Amygdala (tissue), 56 donors: ENCODE measurements at regions not wholly inside any gene's neighbourhood (a gene's known extent, or its start where the extent isn't known, plus 50 kb on each side); places are given as distances from the start of the nearest gene placed in this dataset.

Source experiments
- DNase-seq, 56 donors: peaks; one replicate each; lab custom pipeline; 2025; lab: John Stamatoyannopoulos, UW

DNA sequence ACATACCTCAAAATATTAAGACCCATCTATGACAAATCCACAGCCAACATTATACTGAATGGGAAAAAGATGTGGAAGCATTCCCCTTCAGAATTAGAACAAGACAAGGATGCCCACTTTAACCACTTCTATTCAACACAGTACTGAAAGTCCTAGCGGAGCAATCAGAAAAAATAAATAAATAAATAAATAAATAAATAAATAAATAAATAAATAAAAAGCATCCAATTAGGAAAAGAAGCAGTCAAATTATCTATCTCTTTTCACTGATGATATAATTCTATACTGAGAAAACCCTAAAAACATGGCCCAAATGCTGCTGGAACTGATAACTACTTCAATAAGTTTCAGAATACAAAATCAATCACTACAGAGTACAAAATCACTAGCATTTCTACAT, 67.5 kb downstream of the PRR32 start:
- DNase-seq = no peak

DNA sequence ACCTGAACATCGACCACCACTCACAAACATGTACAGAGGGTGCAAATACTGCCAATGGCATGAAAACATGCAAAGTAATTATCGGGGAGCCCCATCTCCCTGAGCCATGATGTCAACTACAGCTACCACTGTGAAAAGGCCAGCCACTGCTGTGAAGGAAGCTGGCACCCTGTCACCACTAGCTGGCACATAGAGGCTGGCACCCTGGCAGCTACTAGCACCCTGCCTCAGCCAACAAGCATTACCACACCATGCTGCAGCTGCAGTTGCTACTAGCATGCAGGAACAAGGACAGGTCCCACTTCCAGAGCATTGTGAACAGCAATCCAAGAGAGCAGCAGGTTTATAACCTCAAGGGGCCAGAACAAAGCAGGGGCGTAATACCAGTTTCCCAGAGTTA, 81.4 kb downstream of the PRR32 start:
- DNase-seq = no peak

DNA sequence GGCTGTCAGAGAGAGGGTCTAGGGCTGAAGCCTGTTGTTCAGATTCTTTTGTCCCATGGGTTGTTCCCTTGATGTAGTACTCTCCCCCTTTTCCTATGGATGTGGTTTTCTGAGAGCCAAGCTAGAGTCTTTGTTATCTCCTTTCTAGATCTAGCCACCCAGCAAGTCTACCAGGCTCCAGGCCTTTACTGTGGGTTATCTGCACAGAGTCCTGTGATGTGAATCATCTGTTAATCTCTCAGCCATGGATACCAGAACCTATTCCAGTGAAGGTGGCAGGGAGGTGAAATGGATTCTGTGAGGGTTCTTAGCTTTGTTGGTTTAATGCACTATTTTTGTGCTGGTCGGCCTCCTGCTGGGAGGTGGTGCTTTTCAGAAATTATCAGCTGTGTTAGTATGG, 109.5 kb downstream of the PRR32 start:
- DNase-seq = no peak

DNA sequence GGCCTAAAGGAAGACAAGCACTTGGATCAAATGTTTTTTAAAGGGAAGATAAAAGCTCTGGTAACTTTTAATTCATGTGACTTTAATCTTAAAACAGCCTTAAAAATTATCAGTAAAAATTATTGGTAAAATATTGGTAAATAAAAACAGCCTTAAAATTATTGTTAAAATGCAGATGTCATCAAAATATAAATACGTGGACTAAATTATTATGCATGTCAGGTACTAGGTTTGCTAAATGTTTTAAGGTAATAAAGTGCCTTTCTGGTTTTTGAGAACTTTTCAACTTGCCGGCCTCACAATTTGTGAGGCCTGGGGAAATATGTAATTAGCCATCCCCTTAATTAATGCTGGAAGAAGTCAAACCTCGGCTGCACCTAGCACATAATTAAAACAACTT, 147.7 kb downstream of the PRR32 start:
- DNase-seq = no peak

DNA sequence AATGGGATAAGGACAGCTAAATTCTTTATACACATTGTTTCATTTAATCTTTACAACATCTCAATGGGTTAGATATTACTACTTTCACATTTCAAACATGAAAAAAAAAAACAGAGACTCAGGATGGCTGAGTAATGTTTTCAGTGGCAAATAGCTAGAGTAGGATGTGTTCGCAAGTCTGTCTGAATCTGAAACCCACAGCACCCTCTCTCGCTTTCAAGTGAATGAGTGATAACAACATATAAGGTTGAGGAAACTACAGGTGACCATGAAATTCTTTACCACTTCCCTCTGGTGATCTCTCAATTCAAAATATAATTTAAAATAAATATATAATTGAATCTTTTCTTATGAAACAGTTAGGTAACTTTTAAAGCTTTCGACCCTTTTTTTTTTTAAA, 162.6 kb downstream of the PRR32 start:
- DNase-seq = no peak

DNA sequence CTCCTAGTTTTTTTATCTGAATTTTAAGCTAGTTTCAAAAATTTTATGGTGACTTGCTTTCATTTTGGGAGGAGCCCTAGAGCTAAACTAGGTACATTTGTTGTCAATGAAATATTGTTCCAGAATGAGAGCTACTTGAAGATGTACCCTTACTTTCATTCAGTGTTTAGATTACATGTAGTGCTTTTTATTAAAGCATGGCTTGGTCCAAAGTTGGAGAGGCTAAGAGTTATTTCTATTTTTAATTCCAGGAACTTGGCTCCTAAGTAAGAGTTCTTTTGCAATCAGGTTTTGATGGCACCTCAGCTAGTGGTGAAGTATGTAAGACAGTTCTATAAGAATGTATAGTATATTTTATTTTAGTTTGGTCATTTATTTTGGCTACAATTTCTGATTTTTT, 165.5 kb downstream of the PRR32 start:
- DNase-seq = no peak

DNA sequence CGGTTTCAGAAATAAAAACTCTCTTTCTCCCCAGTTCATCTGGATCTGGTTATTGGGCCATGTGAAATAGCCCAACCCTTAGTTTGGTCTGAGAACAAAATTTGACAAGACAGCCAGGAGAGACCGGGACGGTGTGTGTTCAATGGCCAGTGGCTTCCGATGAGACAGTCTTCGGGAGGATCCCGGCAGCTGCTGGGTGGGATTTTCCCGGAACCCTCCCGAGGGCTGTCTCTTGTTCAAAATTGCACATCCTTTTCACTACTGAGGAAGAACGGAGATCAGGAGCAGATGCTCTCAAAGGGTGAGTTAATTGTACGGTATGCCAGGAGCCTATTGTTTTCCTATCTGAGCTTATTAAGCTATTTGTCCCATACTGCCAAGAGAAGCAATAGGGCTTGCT, 166.5 kb downstream of the PRR32 start:
- no peak for DNase-seq

DNA sequence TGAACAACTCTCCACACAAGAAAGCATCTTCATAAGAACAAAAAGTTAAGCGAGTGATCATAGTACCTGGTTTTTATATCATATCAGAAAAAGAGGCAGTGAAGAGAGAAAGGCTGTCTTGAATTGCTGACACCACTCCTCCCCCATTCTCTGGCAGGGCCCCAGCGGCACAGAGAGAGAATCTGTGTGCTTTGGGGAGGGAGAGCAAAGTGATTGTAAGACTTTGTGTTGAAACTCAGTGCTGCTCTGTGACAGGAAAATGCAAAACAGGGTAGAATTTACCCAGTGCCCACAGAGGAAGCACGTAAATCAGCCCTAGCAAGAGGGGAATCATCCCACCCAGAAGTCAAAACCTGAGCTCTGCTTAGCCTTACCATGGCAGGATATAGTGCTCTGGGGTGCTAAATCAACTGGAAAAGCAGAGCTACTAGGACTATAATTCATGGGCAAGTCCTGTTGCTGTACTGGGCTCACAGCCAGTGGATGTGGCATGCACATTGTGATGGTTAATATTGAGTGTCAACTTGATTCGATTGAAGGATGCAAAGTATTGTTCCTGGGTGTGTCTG, 174.6 kb downstream of the PRR32 start:
- peak in 1 of 56 donors; percentile 11 for DNase-seq

DNA sequence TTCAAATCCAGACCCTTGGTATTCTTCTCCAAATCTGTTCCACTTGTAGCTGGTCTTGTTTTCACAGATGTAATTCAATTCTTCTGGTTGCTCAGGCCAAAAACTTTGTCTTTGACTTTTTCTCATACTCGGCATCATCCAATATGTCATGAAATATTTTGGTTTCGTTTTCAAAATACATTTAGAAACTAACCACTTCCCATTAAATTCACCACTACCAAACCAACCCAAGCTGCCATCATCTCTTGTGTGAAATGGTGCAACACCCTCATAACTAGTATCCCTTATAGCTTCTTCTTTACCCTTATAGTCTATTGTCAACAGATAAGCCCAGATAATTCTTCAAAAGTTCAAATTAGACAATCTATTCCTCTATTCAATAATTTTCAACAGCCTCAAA, 192.1 kb downstream of the PRR32 start:
- DNase-seq = no peak

DNA sequence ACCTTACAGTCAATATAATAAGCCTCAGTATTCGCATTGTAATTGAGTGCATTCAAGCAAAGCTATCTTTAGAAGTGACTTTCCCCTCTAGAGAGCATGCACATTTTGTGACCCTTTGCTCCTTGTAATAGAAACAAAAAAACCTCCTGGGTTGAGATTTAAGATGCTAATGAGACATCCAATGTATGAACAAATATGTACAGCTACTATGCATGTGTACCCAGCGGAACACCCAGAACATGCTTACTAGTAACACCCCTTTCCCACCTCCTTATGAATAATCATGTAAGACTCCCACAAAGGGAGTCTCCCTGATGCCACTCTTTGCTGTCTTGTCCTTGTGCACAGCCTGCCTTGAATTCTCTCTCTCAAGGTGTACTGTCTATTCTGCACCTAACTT, 205.5 kb downstream of the PRR32 start:
- no peak for DNase-seq

DNA sequence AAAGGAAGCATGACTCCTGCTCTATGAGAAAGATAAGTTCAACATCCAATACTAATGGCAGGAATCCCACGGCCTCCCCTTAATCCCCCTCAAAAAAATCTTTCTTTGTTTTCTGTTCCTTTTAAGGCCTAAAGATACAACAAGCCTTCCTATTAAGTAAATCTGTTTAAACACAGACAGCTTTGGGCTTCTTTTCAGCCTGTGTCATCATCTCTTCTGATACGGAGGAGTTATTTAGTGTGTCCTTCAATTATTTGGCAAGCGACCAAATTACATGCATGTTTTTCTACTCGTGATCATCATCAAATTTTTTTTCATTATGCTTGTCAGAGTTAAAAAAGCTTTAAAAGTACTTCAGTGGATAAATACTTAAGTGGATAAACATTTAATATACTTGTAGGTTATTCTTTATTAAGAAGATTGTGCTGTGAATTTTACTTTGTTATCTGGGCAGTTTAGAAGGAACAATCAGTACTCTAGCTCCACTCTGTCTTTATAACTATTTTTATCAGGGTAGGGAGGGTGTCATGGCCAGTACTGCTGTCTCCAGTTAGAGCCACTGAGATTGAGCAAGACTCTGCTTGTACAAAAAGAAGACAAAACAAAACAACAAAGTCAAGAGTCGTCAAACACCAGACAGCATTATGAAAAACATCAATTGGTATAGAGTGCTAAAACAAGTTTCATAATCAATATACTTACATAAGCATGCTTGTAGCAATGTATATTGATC, 210.7 kb downstream of the PRR32 start:
- DNase-seq = no peak

DNA sequence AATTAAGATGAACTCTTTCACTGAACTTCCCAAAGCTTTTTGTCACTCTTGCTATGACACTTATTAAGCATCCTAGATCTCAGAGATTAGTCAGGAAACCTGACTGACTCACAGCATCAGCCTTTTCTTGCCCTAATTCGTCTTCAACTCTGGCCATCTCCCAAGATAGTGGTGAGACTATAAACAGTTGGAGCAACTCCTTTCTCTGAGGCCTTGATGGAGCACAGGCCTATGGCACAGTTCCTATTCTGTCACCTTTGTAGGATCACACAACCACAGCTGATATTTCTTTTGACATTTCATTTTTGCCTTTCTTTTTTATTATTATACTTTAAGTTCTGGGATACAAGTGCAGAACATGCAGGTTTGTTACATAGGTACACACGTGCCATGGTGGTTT, 217.6 kb downstream of the PRR32 start:
- DNase-seq = no peak

DNA sequence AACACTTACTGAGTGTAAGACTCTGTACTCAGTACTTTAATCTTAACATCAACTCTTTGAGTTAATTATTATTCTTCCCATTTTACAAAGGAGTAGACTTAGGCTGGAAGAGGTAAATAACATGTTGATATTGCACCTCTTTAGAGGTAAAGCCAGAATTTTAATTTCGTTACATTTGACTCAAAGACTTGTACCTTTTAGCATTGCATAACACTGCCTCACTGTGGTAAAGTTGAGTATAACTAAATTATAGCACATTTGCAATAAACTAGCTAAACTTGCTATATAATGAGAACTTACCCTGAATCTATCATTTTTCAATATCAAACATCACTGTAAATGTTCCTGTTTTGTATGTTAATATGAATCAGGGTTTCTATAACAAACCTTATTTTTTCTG, 218.5 kb downstream of the PRR32 start:
- DNase-seq = no peak

DNA sequence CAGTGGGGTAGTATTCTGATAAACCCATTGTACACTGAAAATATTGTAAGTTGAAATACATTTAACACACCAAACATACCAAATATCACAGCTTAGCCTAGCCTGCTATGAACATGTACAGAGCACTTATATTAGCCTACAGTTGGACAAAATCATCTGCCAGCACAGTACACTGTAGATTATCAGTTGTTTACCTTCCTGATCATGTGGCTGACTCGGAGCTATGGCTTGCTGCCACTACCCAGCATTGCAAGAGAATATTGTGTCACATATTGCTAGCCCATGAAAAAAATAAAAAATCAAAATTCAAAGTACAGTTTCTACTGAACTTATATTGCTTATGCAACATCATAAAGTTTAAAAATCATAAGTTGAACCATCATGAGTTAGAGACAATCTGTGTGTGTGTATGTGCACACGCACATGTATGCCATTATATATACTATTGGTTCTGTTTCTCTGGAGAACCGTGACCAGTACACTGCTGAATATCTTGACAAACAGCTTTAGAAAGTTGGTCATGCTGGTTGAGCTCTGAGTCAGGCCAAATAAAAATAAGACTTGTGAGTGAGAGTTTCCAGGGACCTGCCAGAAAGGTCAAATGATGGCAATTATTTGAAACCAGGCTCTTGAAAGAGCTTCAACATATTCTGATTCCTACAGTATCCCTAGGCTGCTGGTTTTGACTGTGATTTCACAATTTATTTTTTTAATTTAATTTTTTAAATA, 238.5 kb downstream of the PRR32 start:
- no peak for DNase-seq

DNA sequence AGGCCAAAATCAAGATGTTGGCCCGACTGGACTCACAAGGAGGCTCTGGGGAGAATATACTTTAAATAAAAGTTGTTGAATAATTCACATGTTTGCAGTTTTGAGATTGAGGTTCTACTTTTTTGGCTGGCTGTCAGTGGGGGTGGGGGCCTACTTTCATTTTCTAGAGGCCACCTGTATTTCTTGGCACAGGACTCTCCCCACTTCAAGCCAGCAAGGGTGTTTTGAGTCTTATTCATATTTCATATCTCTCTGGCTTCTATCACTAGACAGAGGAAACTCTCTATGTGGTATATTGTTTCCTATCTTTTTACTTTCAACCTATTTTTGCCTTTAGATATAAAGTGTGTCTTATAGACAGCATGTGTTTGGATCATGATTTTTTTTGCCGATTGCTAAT, 266.4 kb downstream of the PRR32 start:
- DNase-seq = no peak

DNA sequence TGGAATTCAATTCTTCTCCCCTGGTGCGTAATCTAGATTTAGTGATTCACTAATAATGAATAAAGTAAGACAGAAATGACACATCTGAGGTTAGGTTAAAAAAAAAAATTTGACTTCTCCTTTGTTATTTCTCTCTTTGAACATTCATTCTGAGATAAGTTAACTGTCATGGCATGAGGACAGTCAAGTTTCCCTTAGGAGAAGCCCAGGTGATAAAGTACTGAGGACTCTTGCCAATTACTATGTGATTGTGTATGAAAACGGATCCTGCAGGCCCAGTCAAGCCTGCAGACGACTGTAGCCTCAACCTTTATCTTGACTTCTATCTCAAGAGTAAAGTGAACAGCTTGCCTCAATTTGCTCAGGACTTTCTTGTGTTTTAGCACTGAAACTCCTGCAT, 293.2 kb downstream of the PRR32 start:
- no peak for DNase-seq

DNA sequence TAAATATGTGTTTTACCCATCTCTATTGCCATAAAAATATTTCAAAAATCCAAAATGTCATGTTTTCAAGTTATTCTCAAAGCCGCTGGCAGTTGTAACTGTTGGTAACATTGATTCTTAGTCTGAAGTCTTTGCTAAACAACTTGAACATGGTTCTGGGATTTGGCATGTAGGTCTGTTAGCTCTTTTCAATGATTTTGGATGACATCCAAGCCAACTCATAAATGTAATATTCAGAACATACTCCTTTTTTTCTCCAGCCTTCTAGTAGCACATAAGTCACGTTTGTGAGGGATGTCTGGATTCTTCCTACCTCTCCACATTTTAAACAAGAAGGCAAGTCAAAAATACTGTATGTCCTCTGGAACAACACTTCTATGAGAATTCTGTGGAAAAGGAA, 305.3 kb downstream of the PRR32 start:
- DNase-seq = no peak

DNA sequence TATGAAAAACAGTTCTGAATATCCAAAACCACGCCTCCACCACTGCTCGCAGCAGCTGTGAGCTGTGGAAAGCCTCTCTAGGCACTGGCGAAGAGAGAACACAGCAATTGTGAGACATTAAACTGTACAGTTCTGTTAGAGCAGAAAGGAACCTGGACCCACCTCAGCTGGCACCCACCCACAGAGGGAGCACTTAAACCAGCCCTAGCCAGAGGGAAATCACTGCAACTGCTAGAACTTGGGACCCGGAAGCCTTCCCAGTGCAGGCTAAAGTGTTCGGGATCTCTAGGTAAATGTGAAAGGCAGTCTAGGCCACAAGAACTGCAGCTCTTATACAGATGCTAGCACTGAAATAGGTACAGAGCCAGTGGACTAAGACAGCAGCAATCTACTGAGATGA, 308.8 kb downstream of the PRR32 start:
- no peak for DNase-seq

DNA sequence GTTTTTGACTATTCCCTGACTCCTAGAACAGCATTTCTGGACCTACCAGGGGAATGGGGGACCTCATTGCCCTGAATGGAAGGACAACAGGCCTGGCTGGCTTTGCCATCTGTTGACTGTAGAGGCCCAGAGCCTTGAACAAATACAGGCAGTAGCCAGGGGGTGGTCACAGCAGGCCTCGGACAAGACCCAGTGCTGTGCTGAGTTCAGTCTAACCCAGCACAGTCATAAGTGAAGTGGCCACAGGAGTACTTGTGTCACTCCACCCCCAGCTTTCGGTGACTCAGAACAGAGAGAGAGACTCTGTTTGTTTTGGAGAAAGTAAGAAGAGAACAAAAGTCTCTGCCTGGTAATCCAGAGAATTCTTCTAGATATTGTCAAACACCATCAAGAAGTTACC, 310.0 kb downstream of the PRR32 start:
- no peak for DNase-seq

DNA sequence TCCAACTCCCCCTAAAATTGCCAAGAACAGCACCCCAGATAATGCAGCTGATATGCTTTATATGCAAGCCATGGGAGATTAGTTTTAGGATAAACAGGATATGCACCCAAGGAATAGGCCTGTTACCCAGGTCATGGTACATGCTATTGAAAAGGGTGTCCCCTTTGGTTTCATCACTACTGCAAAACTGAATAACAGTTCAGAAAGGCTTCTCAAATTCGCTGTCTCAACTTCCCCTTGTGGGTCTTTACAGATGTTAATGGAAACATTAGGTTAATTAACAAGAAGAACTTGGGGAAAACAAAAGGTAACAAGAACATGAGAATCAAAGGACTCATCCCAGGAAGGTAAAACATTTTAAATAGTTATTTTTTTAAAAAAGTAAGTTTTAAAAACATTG, 318.7 kb downstream of the PRR32 start:
- DNase-seq = no peak

DNA sequence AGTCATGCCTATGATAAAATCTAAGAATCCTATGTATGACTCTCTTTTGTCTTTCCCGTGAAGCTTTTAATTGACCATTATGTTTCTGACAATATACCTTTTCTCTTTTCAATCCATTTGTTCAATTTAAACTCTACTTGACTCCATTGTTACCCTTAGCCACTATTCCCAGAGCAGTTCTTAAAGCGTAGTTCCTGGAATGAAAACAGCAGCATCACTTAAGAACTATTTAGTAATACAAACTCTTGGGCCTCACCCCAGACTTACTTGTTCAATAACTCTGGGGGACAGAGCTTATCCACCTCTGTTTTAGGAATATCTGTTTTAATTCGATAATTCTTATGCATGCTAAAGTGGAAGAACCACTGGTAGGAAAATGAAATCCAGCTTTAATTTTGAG, 358.4 kb downstream of the PRR32 start:
- no peak for DNase-seq

DNA sequence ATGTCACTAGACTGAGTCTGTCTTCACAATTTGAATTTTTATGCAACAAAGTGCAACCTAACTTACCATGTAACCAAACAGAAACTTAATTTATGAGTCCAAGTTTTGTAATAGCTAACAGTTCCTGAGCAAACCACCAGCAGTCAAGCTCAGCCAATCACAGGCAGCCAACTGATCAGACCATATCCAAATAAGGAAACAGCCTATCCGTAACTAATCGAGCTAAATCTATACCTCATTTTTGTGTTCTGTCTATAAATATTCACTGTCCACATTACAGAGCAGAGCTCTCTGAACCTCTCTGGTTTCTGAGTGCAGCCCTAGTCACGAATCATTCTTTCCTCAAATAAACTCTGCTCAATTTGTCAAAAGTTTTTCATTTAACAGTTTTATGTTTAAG, 367.6 kb downstream of the PRR32 start:
- no peak for DNase-seq
